ENCODE measurements at regions not wholly inside any gene's neighbourhood (a gene's known extent, or its start where the extent isn't known, plus 50 kb on each side); places are given as distances from the start of the nearest gene placed in this dataset.

DNA sequence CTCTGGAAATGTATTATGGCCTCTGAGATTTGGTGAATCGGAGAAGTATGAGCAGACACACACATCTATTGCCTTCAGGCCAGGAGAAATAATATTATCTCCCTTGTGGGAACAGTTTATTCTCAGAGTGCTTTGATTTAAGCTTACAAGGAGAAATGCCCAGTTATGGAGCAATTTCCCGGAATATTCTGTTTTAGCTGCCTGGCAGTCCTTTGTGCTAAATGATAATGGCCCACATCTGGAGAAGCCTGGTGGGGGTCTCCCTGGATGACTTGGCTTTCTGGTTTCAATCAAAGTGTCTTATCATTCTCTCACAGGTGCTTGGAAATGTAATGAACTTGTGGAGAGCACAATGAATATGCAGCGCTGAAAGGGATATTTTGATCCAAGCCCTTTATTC, 389.6 kb upstream of the USP24 start:
- no peak for TF ChIP-seq CTCF (IDR thresholded peaks at IDR 0.05; ENCODE audit: unreplicated experiment)

GRCh38 chr1:55604179-55604578, 389.0 kb upstream of the USP24 start:
- no peak overlapping the region for H3K27ac Mint-ChIP-seq (ENCODE audit: unreplicated experiment)
- CTCF ChIA-PET = interaction anchor here (0.5 to 0.6 kb wide), 2 partner anchors 9 to 299 kb away, joined by 3 to 4 read pairs; no protein-coding TSS in a partner anchor
- no TSS peak for BruUV-seq (replicated peaks)

More for the DNA sequence above, 389.6 kb upstream of the USP24 start:
- no peak overlapping the region for H3K4me3 Mint-ChIP-seq (ENCODE audit: low read depth, unreplicated experiment)
- no peaks in the 10 kb centered on the region for H3K4me1 Mint-ChIP-seq (ENCODE audit: low read depth, unreplicated experiment)
- no peak for DNase-seq
- H3K27me3 Mint-ChIP-seq (ENCODE audit: unreplicated experiment) = no peaks in the 10 kb centered on the region
- H3K27ac Mint-ChIP-seq (ENCODE audit: unreplicated experiment) = no peak overlapping the region
- CTCF ChIA-PET = interaction anchor here (0.6 kb wide), 1 partner anchor 9 kb away, joined by 3 read pairs; no protein-coding TSS in a partner anchor
- no TSS peak for BruUV-seq (replicated peaks)
- H3K9me3 Mint-ChIP-seq (ENCODE audit: low read depth, unreplicated experiment) = peaks cover 5% of the 10 kb centered on the region
- intact Hi-C loops (cut with micrococcal nuclease; ENCODE audit: unreplicated experiment) = no loop called here
- H3K36me3 Mint-ChIP-seq (ENCODE audit: insufficient read depth, unreplicated experiment) = no peaks in the 10 kb centered on the region

GRCh38 chr1:55600242-55600641, 385.1 kb upstream of the USP24 start:
- intact Hi-C loops (cut with micrococcal nuclease; ENCODE audit: unreplicated experiment) = no loop called here
- TF ChIP-seq CTCF (IDR thresholded peaks at IDR 0.05; ENCODE audit: unreplicated experiment) = no peak
- BruUV-seq (replicated peaks) = no TSS peak
- Mint-ChIP-seq H3K9me3 (ENCODE audit: low read depth, unreplicated experiment) (peaks cover 3% of the 10 kb centered on the region), H3K4me3 (ENCODE audit: low read depth, unreplicated experiment) (no peak overlapping the region), H3K27me3 (ENCODE audit: unreplicated experiment) (no peaks in the 10 kb centered on the region), H3K4me1 (ENCODE audit: low read depth, unreplicated experiment) (no peaks in the 10 kb centered on the region), H3K27ac (ENCODE audit: unreplicated experiment) (no peak overlapping the region), H3K36me3 (ENCODE audit: insufficient read depth, unreplicated experiment) (no peaks in the 10 kb centered on the region)
- CTCF ChIA-PET = no interaction called here
- DNase-seq = no peak

More at GRCh38 chr1:55604179-55604578, 389.0 kb upstream of the USP24 start:
- intact Hi-C loops (cut with micrococcal nuclease; ENCODE audit: unreplicated experiment) = no loop called here
- Mint-ChIP-seq H3K27me3 (ENCODE audit: unreplicated experiment) (no peaks in the 10 kb centered on the region), H3K4me1 (ENCODE audit: low read depth, unreplicated experiment) (no peaks in the 10 kb centered on the region), H3K4me3 (ENCODE audit: low read depth, unreplicated experiment) (no peak overlapping the region), H3K36me3 (ENCODE audit: insufficient read depth, unreplicated experiment) (no peaks in the 10 kb centered on the region), H3K9me3 (ENCODE audit: low read depth, unreplicated experiment) (peaks cover 4% of the 10 kb centered on the region)
- no peak for DNase-seq
- no peak for TF ChIP-seq CTCF (IDR thresholded peaks at IDR 0.05; ENCODE audit: unreplicated experiment)

- no peak for DNase-seq
- Mint-ChIP-seq H3K27me3 (ENCODE audit: unreplicated experiment) (no peaks in the 10 kb centered on the region), H3K36me3 (ENCODE audit: insufficient read depth, unreplicated experiment) (no peaks in the 10 kb centered on the region), H3K4me3 (ENCODE audit: low read depth, unreplicated experiment) (no peak overlapping the region), H3K9me3 (ENCODE audit: low read depth, unreplicated experiment) (peaks cover 3% of the 10 kb centered on the region), H3K4me1 (ENCODE audit: low read depth, unreplicated experiment) (no peaks in the 10 kb centered on the region), H3K27ac (ENCODE audit: unreplicated experiment) (no peak overlapping the region)
- no TSS peak for BruUV-seq (replicated peaks)
- intact Hi-C loops (cut with micrococcal nuclease; ENCODE audit: unreplicated experiment) = no loop called here
- TF ChIP-seq CTCF (IDR thresholded peaks at IDR 0.05; ENCODE audit: unreplicated experiment) = no peak
- CTCF ChIA-PET = no interaction called here
Measured at GRCh38 chr1:55597910-55598309, 382.7 kb upstream of the USP24 start.

Measured in Calu3 (cell line).